IMR-90 (cell line): ENCODE measurements at regions not wholly inside any gene's neighbourhood (a gene's known extent, or its start where the extent isn't known, plus 50 kb on each side); places are given as distances from the start of the nearest gene placed in this dataset.

Experiments
- ATAC-seq: fragments of 200-7000 bp; cut with Tn5 transposase; 2 replicates; pipeline ENCODE4 v1.9.1; 2020; ENCODE audit warnings: low read depth, mild to moderate bottlenecking, moderate library complexity
- BruUV-seq: library from RNA; stranded (reverse); fragments of 400-500 nt; replicated peaks from 2 replicates; lab custom pipeline; 2021; lab: Mats Ljungman, UMichigan
- CTCF ChIA-PET: fragments of 300-600 bp; formaldehyde crosslinking; extraction: SDS; loops from one replicate; lab custom pipeline; 2021; ENCODE audit warnings: antibody characterized with exemption; lab: Yijun Ruan, JAX
- POLR2A ChIA-PET: fragments of 300-600 bp; sonication (Branson Sonifier 250); formaldehyde crosslinking; loops from one replicate; lab custom pipeline; 2022; ENCODE audit warnings: antibody characterized with exemption; ENCODE audit not compliant: unreplicated experiment; lab: Charles Lee
- DNase-seq: peaks from one replicate; pipeline ENCODE4 v3.0.0; 2013
- H2AFZ ChIP-seq: replicated peaks from 2 replicates; pipeline ENCODE3; 2013; ENCODE audit warnings: low read length, mild to moderate bottlenecking; ENCODE audit not compliant: poor library complexity
- H2AK5ac ChIP-seq: 2 replicates; pipeline ENCODE4 v1.6.1; 2013; ENCODE audit warnings: low read depth, low read length, inconsistent platforms
- H2AK9ac ChIP-seq: replicated peaks from 2 replicates; pipeline ENCODE3; 2013; ENCODE audit warnings: mild to moderate bottlenecking, low read depth, low read length, moderate library complexity; ENCODE audit not compliant: poor library complexity
- H2BK120ac ChIP-seq: 2 replicates; pipeline ENCODE4 v1.6.1; 2013; ENCODE audit warnings: low read depth, low read length, inconsistent platforms
- H2BK15ac ChIP-seq: 3 replicates; pipeline ENCODE4 v1.6.1; 2013; ENCODE audit warnings: low read depth, low read length, inconsistent platforms
- H2BK20ac ChIP-seq: 2 replicates; pipeline ENCODE4 v1.6.1; 2013; ENCODE audit warnings: low read depth, mild to moderate bottlenecking, inconsistent platforms, low read length, moderate library complexity
- H2BK5ac ChIP-seq: 2 replicates; pipeline ENCODE4 v1.6.1; 2013; ENCODE audit warnings: mild to moderate bottlenecking, low read depth, low read length, inconsistent platforms; ENCODE audit not compliant: poor library complexity, severe bottlenecking
- H3K14ac ChIP-seq: replicated peaks from 2 replicates; pipeline ENCODE4 v1.6.1; 2013; ENCODE audit warnings: low read depth, low read length, inconsistent platforms
- H3K18ac ChIP-seq: 2 replicates; pipeline ENCODE4 v1.6.1; 2013; ENCODE audit warnings: low read depth, low read length, control low read depth
- H3K23ac ChIP-seq: 2 replicates; pipeline ENCODE4 v1.6.1; 2013; ENCODE audit warnings: low read depth, low read length, inconsistent platforms
- H3K27ac ChIP-seq: 2 replicates; pipeline ENCODE4 v1.5.1; 2013; ENCODE audit warnings: mild to moderate bottlenecking, control low read depth, low read length; ENCODE audit not compliant: insufficient read depth
- H3K27me3 ChIP-seq: 2 replicates; pipeline ENCODE4 v1.6.1; 2013; ENCODE audit warnings: low read length; ENCODE audit not compliant: control insufficient read depth, insufficient read depth
- H3K36me3 ChIP-seq: 2 replicates; pipeline ENCODE4 v1.6.1; 2013; ENCODE audit warnings: low read length, mixed read lengths; ENCODE audit not compliant: control insufficient read depth, insufficient read depth
- H3K4ac ChIP-seq: 2 replicates; pipeline ENCODE4 v1.6.1; 2013; ENCODE audit warnings: low read depth, low read length, inconsistent platforms
- H3K4me1 ChIP-seq: 2 replicates; pipeline ENCODE4 v1.6.1; 2013; ENCODE audit warnings: low read length, mixed read lengths; ENCODE audit not compliant: control insufficient read depth, insufficient read depth
- H3K4me2 ChIP-seq: 2 replicates; pipeline ENCODE4 v1.6.1; 2013; ENCODE audit warnings: low read depth, mild to moderate bottlenecking, control low read depth, low read length, moderate library complexity
- H3K4me3 ChIP-seq: 2 replicates; pipeline ENCODE4 v1.5.1; 2013; ENCODE audit warnings: low read depth, mild to moderate bottlenecking, control low read depth, low read length, moderate library complexity; ENCODE audit not compliant: insufficient read depth
- H3K56ac ChIP-seq: 2 replicates; pipeline ENCODE4 v1.6.1; 2013; ENCODE audit warnings: low read length, inconsistent platforms; ENCODE audit not compliant: insufficient read depth; ENCODE audit errors: extremely low read depth
- H3K79me1 ChIP-seq, 2 experiments: 2 replicates each; pipeline ENCODE4 v1.6.1; 2013; ENCODE audit warnings: low read length in 2 of 2, inconsistent platforms in 1 of 2, low read depth in 1 of 2
- H3K9ac ChIP-seq: 2 replicates; pipeline ENCODE4 v1.6.1; 2013; ENCODE audit warnings: low read depth, low read length, control low read depth
- H3K9me1 ChIP-seq: 2 replicates; pipeline ENCODE4 v1.6.1; 2013; ENCODE audit warnings: low read length, inconsistent platforms; ENCODE audit not compliant: insufficient read depth
- H3K9me3 ChIP-seq: 2 replicates; pipeline ENCODE4 v1.6.1; 2013; ENCODE audit warnings: low read length; ENCODE audit not compliant: control insufficient read depth, insufficient read depth
- H4K20me1 ChIP-seq: 2 replicates; pipeline ENCODE4 v1.6.1; 2013; ENCODE audit warnings: low read length, inconsistent platforms; ENCODE audit not compliant: insufficient read depth
- H4K5ac ChIP-seq: 2 replicates; pipeline ENCODE4 v1.6.1; 2013; ENCODE audit warnings: mild to moderate bottlenecking, low read depth, low read length, control low read depth
- H4K8ac ChIP-seq, 2 experiments: 2 replicates each; pipeline ENCODE4 v1.6.1; 2013; ENCODE audit warnings: low read depth in 2 of 2, low read length in 2 of 2, control low read depth in 1 of 2, inconsistent platforms in 1 of 2
- H4K91ac ChIP-seq: 2 replicates; pipeline ENCODE4 v1.6.1; 2013; ENCODE audit warnings: low read depth, low read length, inconsistent platforms; ENCODE audit not compliant: insufficient read depth
- MXI1 ChIP-seq: IDR thresholded peaks from 2 replicates; pipeline ENCODE4 v1.6.1; 2012; ENCODE audit warnings: low read depth, mild to moderate bottlenecking, low read length, moderate library complexity, borderline replicate concordance
- NFE2L2 ChIP-seq: fragments of 150-350 bp; IDR thresholded peaks from 2 replicates; pipeline ENCODE4 v1.6.1; 2016; ENCODE audit warnings: low read depth, mild to moderate bottlenecking, low read length
- RFX5 ChIP-seq: IDR thresholded peaks from 2 replicates; pipeline ENCODE4 v1.8.0; 2012; ENCODE audit warnings: low read depth, mild to moderate bottlenecking, low read length, moderate library complexity
- WGBS, 2 experiments: methylation state at CpG; one replicate each; pipeline versions ENCODE4 v1.1.5 to v1.1.7; 2013; ENCODE audit warnings: missing lambda C conversion rate in 2 of 2; ENCODE audit not compliant: insufficient read length in 1 of 2; ENCODE audit errors: extremely low coverage in 2 of 2; 5-methylcytosine and 5-hydroxymethylcytosine counted together
- dilution Hi-C: fragments of 300-500 bp; cut with HindIII; formaldehyde crosslinking; loops from one replicate; pipeline ENCODE4 v1.14.3; 2018; ENCODE audit warnings: low sequenced_read_pairs; ENCODE audit not compliant: unreplicated experiment
- in situ Hi-C: fragments of 300-500 bp; cut with MboI; formaldehyde crosslinking; loops from 3 replicates; pipeline ENCODE4 v1.14.3; 2019; ENCODE audit warnings: low sequenced_read_pairs, inconsistent platforms, mixed read lengths
- intact Hi-C: fragments of 100-400 bp; cut with micrococcal nuclease; formaldehyde crosslinking; loops from 2 replicates; pipeline ENCODE4 v1.10.0; 2022

DNA sequence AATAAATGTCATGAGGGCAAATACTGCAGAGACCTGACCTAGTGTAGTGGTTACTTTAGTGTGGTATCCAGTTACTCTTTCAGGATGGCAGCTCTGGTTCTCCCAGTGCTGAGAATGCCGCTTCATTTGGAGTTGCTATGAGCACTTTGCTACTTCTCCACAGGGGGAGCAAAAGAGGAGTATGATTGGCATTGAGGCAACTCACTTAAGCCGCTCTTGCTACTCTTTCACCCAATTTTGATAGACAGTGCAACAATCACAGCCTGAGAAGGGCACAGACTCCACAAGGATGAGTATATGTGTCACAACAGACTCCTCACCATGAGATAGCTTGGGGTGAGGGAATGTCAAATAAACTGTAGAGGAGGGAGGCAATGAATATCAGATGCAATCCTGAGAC, 81.2 kb downstream of the NPY1R start:
- ChIA-PET CTCF (no interaction called here), POLR2A (no interaction called here)
- H3K4me1 ChIP-seq = no peaks in the 10 kb centered on the region
- H3K4me2 ChIP-seq = no peak overlapping the region
- no peak for TF ChIP-seq NFE2L2
- no peak for TF ChIP-seq RFX5
- TF ChIP-seq MXI1 = no peak
- H4K91ac ChIP-seq = no peak overlapping the region
- H3K79me1 ChIP-seq = no peaks in the 10 kb centered on the region
- H2AK5ac ChIP-seq = no peak overlapping the region
- peaks cover 4% of the 10 kb centered on the region; the same call in 1 of the 2 replicates for H3K9me3 ChIP-seq
- intact Hi-C loops (no loop called here), dilution Hi-C loops (no loop called here), in situ Hi-C loops (no loop called here)
- no peak overlapping the region for H2BK20ac ChIP-seq
- no peak overlapping the region for H2AK9ac ChIP-seq
- H3K9ac ChIP-seq = no peak overlapping the region
- no peak overlapping the region for H2BK120ac ChIP-seq
- no peak overlapping the region for H2AFZ ChIP-seq
- no peaks in the 10 kb centered on the region for H4K20me1 ChIP-seq
- no peaks in the 10 kb centered on the region for H3K27me3 ChIP-seq
- WGBS, 2 experiments = no CpG with 5 or more reads among the region's 2 CpGs
- H3K18ac ChIP-seq = no peak overlapping the region
- no peaks in the 10 kb centered on the region for H3K9me1 ChIP-seq
- ATAC-seq (no peak), DNase-seq (no peak)
- H3K14ac ChIP-seq = no peak overlapping the region
- H4K5ac ChIP-seq = no peak overlapping the region
- H3K4ac ChIP-seq = no peak overlapping the region
- H3K27ac ChIP-seq = no peak overlapping the region
- H3K23ac ChIP-seq = no peak overlapping the region
- no TSS peak for BruUV-seq
- no peak overlapping the region for H3K4me3 ChIP-seq
- H4K8ac ChIP-seq = no peak overlapping the region
- H3K36me3 ChIP-seq = no peaks in the 10 kb centered on the region
- H3K56ac ChIP-seq = no peak overlapping the region
- no peak overlapping the region for H2BK5ac ChIP-seq
- no peak overlapping the region for H2BK15ac ChIP-seq
